Type B pancreatic cell (in vitro differentiated cells): ENCODE measurements at regions not wholly inside any gene's neighbourhood (a gene's known extent, or its start where the extent isn't known, plus 50 kb on each side); places are given as distances from the start of the nearest gene placed in this dataset.

Source experiments
- DNase-seq: peaks from one replicate; pipeline ENCODE4 v3.0.0; 2021; ENCODE audit warnings: mixed read lengths; ENCODE audit not compliant: unreplicated experiment; ENCODE audit errors: extremely low spot score
- H3K27ac Mint-ChIP-seq: 2 replicates; pipeline ENCODE4 v1.8.0; 2021; ENCODE audit warnings: mild to moderate bottlenecking, mixed read lengths
- H3K27me3 Mint-ChIP-seq: 2 replicates; pipeline ENCODE4 v1.8.0; 2021; ENCODE audit warnings: mixed read lengths
- H3K36me3 Mint-ChIP-seq: 2 replicates; pipeline ENCODE4 v1.8.0; 2021; ENCODE audit warnings: mixed read lengths
- H3K4me1 Mint-ChIP-seq: one replicate; pipeline ENCODE4 v1.8.0; 2021; ENCODE audit warnings: mixed read lengths; ENCODE audit not compliant: unreplicated experiment
- H3K4me3 Mint-ChIP-seq: 2 replicates; pipeline ENCODE4 v1.8.0; 2021; ENCODE audit warnings: mild to moderate bottlenecking, mixed read lengths
- H3K9me3 Mint-ChIP-seq: 2 replicates; pipeline ENCODE4 v1.8.0; 2021; ENCODE audit warnings: mixed read lengths
- CTCF ChIP-seq: fragments of 200-600 bp; sonication (generic); conservative IDR thresholded peaks from 2 replicates; pipeline ENCODE4 v1.5.0; 2021; ENCODE audit warnings: antibody characterized with exemption, mild to moderate bottlenecking

GRCh38 chr10:44811072-44811471 lies 100.1 kb upstream of the TMEM72 start:
- H3K27ac Mint-ChIP-seq: no peak overlapping the region
- no peak for TF ChIP-seq CTCF
- H3K4me1 Mint-ChIP-seq: no peaks in the 10 kb centered on the region
- peaks cover 3% of the 10 kb centered on the region for H3K27me3 Mint-ChIP-seq
- no peaks in the 10 kb centered on the region for H3K9me3 Mint-ChIP-seq
- H3K4me3 Mint-ChIP-seq: no peak overlapping the region
- no peak for DNase-seq
- H3K36me3 Mint-ChIP-seq: no peaks in the 10 kb centered on the region

GRCh38 chr10:44813201-44813600 lies 97.9 kb upstream of the TMEM72 start:
- H3K4me3 Mint-ChIP-seq: no peak overlapping the region
- no peaks in the 10 kb centered on the region for H3K4me1 Mint-ChIP-seq
- H3K36me3 Mint-ChIP-seq: no peaks in the 10 kb centered on the region
- peaks cover 3% of the 10 kb centered on the region for H3K27me3 Mint-ChIP-seq
- H3K27ac Mint-ChIP-seq: no peak overlapping the region
- no peaks in the 10 kb centered on the region for H3K9me3 Mint-ChIP-seq
- TF ChIP-seq CTCF: no peak
- no peak for DNase-seq

DNA sequence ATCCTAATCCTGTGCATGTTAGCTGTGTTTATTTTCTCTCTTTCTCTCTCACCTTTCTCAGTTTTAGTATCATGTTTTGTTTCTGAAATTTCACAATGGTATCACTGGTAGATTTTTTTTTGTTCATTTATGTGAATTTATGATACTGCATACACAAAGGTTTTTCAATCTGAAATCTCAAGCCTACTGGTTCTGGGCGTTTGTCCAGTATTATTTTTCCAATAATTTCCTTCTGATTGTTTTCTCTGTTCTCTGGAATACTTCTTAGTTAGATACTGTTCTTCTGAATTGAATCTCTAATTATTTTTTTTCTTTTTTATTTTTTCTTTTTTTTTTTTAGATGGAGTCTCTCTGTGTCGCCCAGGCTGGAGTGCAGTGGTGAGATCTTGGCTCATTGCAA lies 96.2 kb upstream of the TMEM72 start:
- no peak overlapping the region for H3K4me3 Mint-ChIP-seq
- no peaks in the 10 kb centered on the region for H3K4me1 Mint-ChIP-seq
- H3K9me3 Mint-ChIP-seq: no peaks in the 10 kb centered on the region
- no peak overlapping the region for H3K27ac Mint-ChIP-seq
- H3K27me3 Mint-ChIP-seq: peaks cover 3% of the 10 kb centered on the region
- H3K36me3 Mint-ChIP-seq: no peaks in the 10 kb centered on the region
- no peak for TF ChIP-seq CTCF
- no peak for DNase-seq

DNA sequence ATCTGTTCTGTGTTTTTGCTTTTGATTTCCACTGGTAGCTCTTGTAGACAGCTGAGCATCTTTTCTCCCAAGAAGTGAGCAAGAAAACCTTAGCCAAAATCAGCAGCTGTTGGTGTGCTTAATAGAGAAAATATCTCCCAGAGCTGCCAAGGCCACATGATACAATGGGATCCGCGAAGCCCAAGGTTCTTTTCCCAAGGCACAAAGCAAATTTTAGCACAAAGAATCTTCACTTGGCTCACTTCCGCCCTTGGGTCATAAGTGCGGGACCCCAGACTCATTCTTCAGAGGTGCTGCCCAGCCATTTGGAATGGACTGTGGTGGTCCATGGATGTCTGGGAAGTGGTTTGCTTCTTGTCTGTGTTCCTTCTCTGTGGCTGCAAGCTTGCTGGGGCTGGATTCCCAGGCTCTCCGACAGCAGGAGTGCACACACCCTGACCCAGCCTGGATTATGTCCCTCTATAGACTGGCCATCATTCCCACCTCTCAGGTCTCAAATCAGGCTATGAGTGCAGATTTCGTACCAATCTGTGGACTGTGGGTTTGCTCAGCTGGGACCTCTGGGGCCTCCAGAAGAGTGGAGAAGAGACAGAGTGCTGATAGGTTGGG lies 93.0 kb upstream of the TMEM72 start:
- no peaks in the 10 kb centered on the region for H3K4me1 Mint-ChIP-seq
- H3K27ac Mint-ChIP-seq: no peak overlapping the region
- no peak for DNase-seq
- no peaks in the 10 kb centered on the region for H3K9me3 Mint-ChIP-seq
- no peak for TF ChIP-seq CTCF
- H3K4me3 Mint-ChIP-seq: no peak overlapping the region
- H3K36me3 Mint-ChIP-seq: no peaks in the 10 kb centered on the region
- peaks cover 3% of the 10 kb centered on the region for H3K27me3 Mint-ChIP-seq

DNA sequence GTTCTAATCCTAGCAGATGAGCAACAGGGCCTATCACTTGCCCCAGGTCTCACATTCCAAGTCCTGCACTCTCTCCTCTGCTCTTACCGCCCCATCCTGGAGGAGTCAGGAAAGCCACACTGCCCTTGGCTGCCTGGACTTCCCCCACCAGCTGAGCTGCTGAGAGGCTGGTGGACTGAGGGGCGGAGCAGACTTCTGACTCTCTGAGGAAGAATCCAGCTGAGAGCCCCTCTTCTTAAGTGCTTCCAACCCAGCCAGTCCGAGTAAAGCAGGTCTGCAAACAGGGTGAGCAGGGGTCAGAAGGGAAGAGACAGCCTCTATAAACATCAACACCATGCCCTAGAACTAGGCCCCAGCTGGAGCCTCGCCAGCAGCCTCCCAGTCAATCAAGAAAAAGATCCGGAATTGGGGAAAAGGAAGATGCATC lies 92.4 kb upstream of the TMEM72 start:
- DNase-seq: no peak
- H3K4me3 Mint-ChIP-seq: no peak overlapping the region
- no peak overlapping the region for H3K27ac Mint-ChIP-seq
- H3K4me1 Mint-ChIP-seq: no peaks in the 10 kb centered on the region
- H3K36me3 Mint-ChIP-seq: no peaks in the 10 kb centered on the region
- no peaks in the 10 kb centered on the region for H3K27me3 Mint-ChIP-seq
- TF ChIP-seq CTCF: no peak
- H3K9me3 Mint-ChIP-seq: no peaks in the 10 kb centered on the region

GRCh38 chr10:44820094-44820493 lies 91.0 kb upstream of the TMEM72 start:
- Mint-ChIP-seq H3K27me3 (no peaks in the 10 kb centered on the region), H3K36me3 (no peaks in the 10 kb centered on the region), H3K4me1 (no peaks in the 10 kb centered on the region), H3K4me3 (no peak overlapping the region), H3K27ac (no peak overlapping the region), H3K9me3 (no peaks in the 10 kb centered on the region)
- no peak for TF ChIP-seq CTCF
- no peak for DNase-seq
